Panc1 (cell line): ENCODE measurements at regions not wholly inside any gene's neighbourhood (a gene's known extent, or its start where the extent isn't known, plus 50 kb on each side); places are given as distances from the start of the nearest gene placed in this dataset.

Experiments
- CTCF ChIP-seq: fragments of 450-650 bp; IDR thresholded peaks from 2 replicates; pipeline ENCODE4 v1.5.1; 2017; ENCODE audit warnings: mild to moderate bottlenecking
- POLR2AphosphoS5 ChIP-seq: IDR thresholded peaks from 2 replicates; pipeline ENCODE4 v1.6.1; 2012; ENCODE audit warnings: mild to moderate bottlenecking, low read depth, low read length, moderate library complexity
- REST ChIP-seq, 2 experiments: IDR thresholded peaks; 2 replicates each; pipeline ENCODE4 v1.6.1; 2011 to 2012; ENCODE audit warnings: low read depth in 2 of 2, control low read depth in 1 of 2, low read length in 1 of 2, mild to moderate bottlenecking in 1 of 2, moderate library complexity in 1 of 2; ENCODE audit not compliant: insufficient read depth in 1 of 2

- no peak for TF ChIP-seq CTCF
- TF ChIP-seq POLR2AphosphoS5, result no peak
- TF ChIP-seq REST (IDR thresholded peaks at IDR 0.05; ENCODE audit: insufficient read depth in 1 of 2, low read depth in 2 of 2, low read length in 1 of 2), result no peak
These were observed 269.6 kb downstream of the MDFIC start for GRCh38 chr7:115191526-115191925.
